CD4-positive, alpha-beta T cell (primary cell): ENCODE measurements at regions not wholly inside any gene's neighbourhood (a gene's known extent, or its start where the extent isn't known, plus 50 kb on each side); places are given as distances from the start of the nearest gene placed in this dataset.
"Not testable (repeated sequence)": the region's sequence is repeated elsewhere in the genome, so short reads cannot be mapped to it uniquely, and the experiment has no call there.

ENCODE experiments used
- ATAC-seq: fragments of 200-7000 bp; cut with Tn5 transposase; one replicate; pipeline ENCODE4 v1.10.0; 2022; ENCODE audit warnings: mild to moderate bottlenecking; ENCODE audit not compliant: poor library complexity
- CTCF ChIA-PET: fragments of 350-600 bp; sonication (Branson Sonifier 250); formaldehyde crosslinking; loops from one replicate; lab custom pipeline; 2021; ENCODE audit warnings: antibody characterized with exemption, inconsistent platforms; lab: Charles Lee
- POLR2A ChIA-PET: fragments of 350-600 bp; sonication (Branson Sonifier 250); formaldehyde crosslinking; loops from one replicate; lab custom pipeline; 2021; ENCODE audit warnings: antibody characterized with exemption, inconsistent platforms; lab: Charles Lee
- DNase-seq, 14 experiments: peaks; one replicate each; pipeline ENCODE4 v3.0.0-alpha.2; 2013 to 2020; ENCODE audit warnings: mixed read lengths in 2 of 14
- H3K27ac ChIP-seq, 2 donors: one replicate each; pipeline versions ENCODE4 v1.5.1 to v1.7.0; 2013; ENCODE audit warnings: low read length in 2 of 2, low read depth in 1 of 2, mild to moderate bottlenecking in 1 of 2
- H3K27me3 ChIP-seq, 2 experiments: 1 replicate in 1 of 2; 2 replicates in 1 of 2; pipeline versions ENCODE4 v1.6.1 to v1.7.0; 2013; ENCODE audit warnings: low read length in 2 of 2, control low read depth in 1 of 2, mild to moderate bottlenecking in 1 of 2, moderate library complexity in 1 of 2; ENCODE audit not compliant: insufficient read depth in 2 of 2, control insufficient read depth in 1 of 2
- H3K36me3 ChIP-seq: one replicate; pipeline ENCODE4 v1.6.1; 2013; ENCODE audit warnings: low read length, control low read depth; ENCODE audit not compliant: insufficient read depth
- H3K4me1 ChIP-seq: one replicate; pipeline ENCODE4 v1.6.1; 2013; ENCODE audit warnings: low read length, control low read depth; ENCODE audit not compliant: insufficient read depth
- H3K4me3 ChIP-seq: one replicate; pipeline ENCODE4 v1.5.1; 2013; ENCODE audit warnings: mild to moderate bottlenecking, low read length, moderate library complexity
- H3K9me3 ChIP-seq, 2 experiments: 1 replicate in 1 of 2; 2 replicates in 1 of 2; pipeline versions ENCODE4 v1.6.1 to v1.7.0; 2013; ENCODE audit warnings: low read length in 2 of 2, mild to moderate bottlenecking in 2 of 2, control low read depth in 1 of 2, moderate library complexity in 1 of 2; ENCODE audit not compliant: control insufficient read depth in 1 of 2, insufficient read depth in 1 of 2
- H3K27ac Mint-ChIP-seq: one replicate; pipeline ENCODE4 v1.8.0; 2020; ENCODE audit warnings: mixed read lengths
- H3K27me3 Mint-ChIP-seq: one replicate; pipeline ENCODE4 v1.8.0; 2021; ENCODE audit warnings: mixed read lengths
- H3K36me3 Mint-ChIP-seq: one replicate; pipeline ENCODE4 v1.8.0; 2021; ENCODE audit warnings: low read depth, mixed read lengths
- H3K4me1 Mint-ChIP-seq: one replicate; pipeline ENCODE4 v1.8.0; 2021; ENCODE audit warnings: low read depth, mixed read lengths
- H3K4me3 Mint-ChIP-seq: one replicate; pipeline ENCODE4 v1.8.0; 2020; ENCODE audit warnings: mild to moderate bottlenecking, mixed read lengths
- H3K9me3 Mint-ChIP-seq: one replicate; pipeline ENCODE4 v1.8.0; 2020; ENCODE audit warnings: mixed read lengths
- CTCF ChIP-seq: fragments of 200-600 bp; IDR thresholded peaks from one replicate; pipeline ENCODE4 v1.8.0; 2022; ENCODE audit warnings: antibody characterized with exemption, mild to moderate bottlenecking
- intact Hi-C, 2 experiments: fragments of 100-400 bp; cut with DNase I in 1 of 2; cut with micrococcal nuclease in 1 of 2; formaldehyde crosslinking; loops; one replicate each; pipeline versions ENCODE4 v1.15.1 to v1.9.0; 2023 to 2025; cut with DNase I, micrococcal nuclease

GRCh38 chr15:79738143-79738542 lies 158.7 kb downstream of the MTHFS start:
- POLR2A ChIA-PET = no interaction called here
- CTCF ChIA-PET = no interaction called here
- Mint-ChIP-seq H3K4me3 (no peak overlapping the region), H3K27ac (no peak overlapping the region), H3K4me1 (no peaks in the 10 kb centered on the region), H3K27me3 (peaks cover 7% of the 10 kb centered on the region), H3K36me3 (no peaks in the 10 kb centered on the region), H3K9me3 (no peaks in the 10 kb centered on the region)
- H3K9me3 ChIP-seq = no peaks in the 10 kb centered on the region
- no peaks in the 10 kb centered on the region for H3K36me3 ChIP-seq
- intact Hi-C loops = no loop called here
- H3K4me1 ChIP-seq = no peaks in the 10 kb centered on the region
- no peak for TF ChIP-seq CTCF
- H3K27ac ChIP-seq = no peak overlapping the region
- ATAC-seq = no peak
- H3K27me3 ChIP-seq = no peaks in the 10 kb centered on the region
- no peak for DNase-seq
- no peak overlapping the region for H3K4me3 ChIP-seq

GRCh38 chr15:79740561-79740960 lies 156.3 kb downstream of the MTHFS start:
- DNase-seq = no peak
- no peaks in the 10 kb centered on the region for H3K36me3 ChIP-seq
- no peak for TF ChIP-seq CTCF
- ChIA-PET POLR2A (no interaction called here), CTCF (no interaction called here)
- H3K4me3 Mint-ChIP-seq = no peak overlapping the region
- no peaks in the 10 kb centered on the region for H3K27me3 Mint-ChIP-seq
- H3K27ac Mint-ChIP-seq = no peak overlapping the region
- H3K27ac ChIP-seq = no peak overlapping the region
- H3K9me3 Mint-ChIP-seq = no peaks in the 10 kb centered on the region
- intact Hi-C loops = no loop called here
- H3K4me3 ChIP-seq = no peak overlapping the region
- H3K27me3 ChIP-seq = no peaks in the 10 kb centered on the region
- H3K36me3 Mint-ChIP-seq = no peaks in the 10 kb centered on the region
- no peaks in the 10 kb centered on the region for H3K9me3 ChIP-seq
- no peak for ATAC-seq
- H3K4me1 Mint-ChIP-seq = no peaks in the 10 kb centered on the region
- no peaks in the 10 kb centered on the region for H3K4me1 ChIP-seq

GRCh38 chr15:79743032-79743431 lies 153.8 kb downstream of the MTHFS start:
- ATAC-seq = no peak
- Histone ChIP-seq H3K27ac (no peak overlapping the region), H3K36me3 (no peaks in the 10 kb centered on the region), H3K4me1 (no peaks in the 10 kb centered on the region), H3K9me3 (no peaks in the 10 kb centered on the region), H3K4me3 (no peak overlapping the region), H3K27me3 (no peaks in the 10 kb centered on the region)
- no peak for TF ChIP-seq CTCF
- ChIA-PET CTCF (no interaction called here), POLR2A (no interaction called here)
- intact Hi-C loops = no loop called here
- H3K4me1 Mint-ChIP-seq = no peaks in the 10 kb centered on the region
- no peak overlapping the region for H3K27ac Mint-ChIP-seq
- no peak overlapping the region for H3K4me3 Mint-ChIP-seq
- no peaks in the 10 kb centered on the region for H3K9me3 Mint-ChIP-seq
- H3K27me3 Mint-ChIP-seq = no peaks in the 10 kb centered on the region
- DNase-seq = no peak
- H3K36me3 Mint-ChIP-seq = no peaks in the 10 kb centered on the region

GRCh38 chr15:79744485-79744884 lies 152.3 kb downstream of the MTHFS start:
- DNase-seq, H3K4me1 Mint-ChIP-seq, H3K27ac Mint-ChIP-seq, ATAC-seq, H3K4me3 Mint-ChIP-seq, CTCF ChIA-PET, H3K27me3 ChIP-seq, H3K4me3 ChIP-seq, H3K27me3 Mint-ChIP-seq, POLR2A ChIA-PET, H3K4me1 ChIP-seq, H3K9me3 Mint-ChIP-seq, H3K27ac ChIP-seq, H3K9me3 ChIP-seq, H3K36me3 ChIP-seq, H3K36me3 Mint-ChIP-seq, intact Hi-C loops: not testable (repeated sequence)
